ENCODE measurements at regions not wholly inside any gene's neighbourhood (a gene's known extent, or its start where the extent isn't known, plus 50 kb on each side); places are given as distances from the start of the nearest gene placed in this dataset.

- TF ChIP-seq, protein P1, sequence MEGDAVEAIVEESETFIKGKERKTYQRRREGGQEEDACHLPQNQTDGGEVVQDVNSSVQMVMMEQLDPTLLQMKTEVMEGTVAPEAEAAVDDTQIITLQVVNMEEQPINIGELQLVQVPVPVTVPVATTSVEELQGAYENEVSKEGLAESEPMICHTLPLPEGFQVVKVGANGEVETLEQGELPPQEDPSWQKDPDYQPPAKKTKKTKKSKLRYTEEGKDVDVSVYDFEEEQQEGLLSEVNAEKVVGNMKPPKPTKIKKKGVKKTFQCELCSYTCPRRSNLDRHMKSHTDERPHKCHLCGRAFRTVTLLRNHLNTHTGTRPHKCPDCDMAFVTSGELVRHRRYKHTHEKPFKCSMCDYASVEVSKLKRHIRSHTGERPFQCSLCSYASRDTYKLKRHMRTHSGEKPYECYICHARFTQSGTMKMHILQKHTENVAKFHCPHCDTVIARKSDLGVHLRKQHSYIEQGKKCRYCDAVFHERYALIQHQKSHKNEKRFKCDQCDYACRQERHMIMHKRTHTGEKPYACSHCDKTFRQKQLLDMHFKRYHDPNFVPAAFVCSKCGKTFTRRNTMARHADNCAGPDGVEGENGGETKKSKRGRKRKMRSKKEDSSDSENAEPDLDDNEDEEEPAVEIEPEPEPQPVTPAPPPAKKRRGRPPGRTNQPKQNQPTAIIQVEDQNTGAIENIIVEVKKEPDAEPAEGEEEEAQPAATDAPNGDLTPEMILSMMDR (IDR thresholded peaks at IDR 0.05): no peak
- Histone ChIP-seq H3K4me3 (no peak overlapping the region), H3K4me1 (ENCODE audit: control insufficient read depth in 1 of 2, low read depth in 2 of 2) (no peaks in the 10 kb centered on the region), H3K27me3 (replicated peaks; ENCODE audit: insufficient read depth) (no peaks in the 10 kb centered on the region), H3K27ac (no peak overlapping the region), H3K36me3 (no peaks in the 10 kb centered on the region), H3K9me3 (no peaks in the 10 kb centered on the region)
- ATAC-seq (ENCODE audit: insufficient number of reproducible peaks, low FRiP score, low read depth) (no peak), DNase-seq (ENCODE audit: low spot score) (no peak)
These were observed 666.7 kb downstream of the BCL11A start for GRCh38 chr2:59886759-59887158.

GRCh38 chr2:59885541-59885940 lies 667.9 kb downstream of the BCL11A start:
- Histone ChIP-seq H3K27me3 (replicated peaks; ENCODE audit: insufficient read depth) (no peaks in the 10 kb centered on the region), H3K36me3 (no peaks in the 10 kb centered on the region), H3K4me3 (no peak overlapping the region), H3K9me3 (no peaks in the 10 kb centered on the region), H3K4me1 (ENCODE audit: control insufficient read depth in 1 of 2, low read depth in 2 of 2) (no peaks in the 10 kb centered on the region), H3K27ac (no peak overlapping the region)
- TF ChIP-seq, protein P1 (IDR thresholded peaks at IDR 0.05): no peak
- DNase-seq (ENCODE audit: low spot score): no peak
- no peak for ATAC-seq (ENCODE audit: insufficient number of reproducible peaks, low FRiP score, low read depth)

DNA sequence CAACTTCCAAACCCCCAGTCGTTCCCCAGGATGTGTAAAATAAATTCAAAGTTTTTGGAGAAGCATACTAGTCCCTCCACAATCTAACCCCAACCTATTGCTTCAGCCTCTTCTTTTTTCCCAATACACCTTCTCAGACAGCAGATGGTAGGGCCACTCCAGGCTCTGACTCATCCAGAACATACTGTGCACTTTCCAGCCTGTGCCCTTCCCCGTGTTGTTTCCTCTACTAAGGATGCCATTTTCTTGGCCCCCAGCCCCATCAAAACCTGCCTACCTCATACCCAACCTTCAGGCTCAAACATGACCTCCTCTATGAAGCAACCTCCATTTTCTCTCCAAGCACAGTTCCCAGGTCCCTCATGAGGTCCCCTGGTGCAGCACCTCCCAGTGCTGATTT lies 669.3 kb downstream of the BCL11A start:
- TF ChIP-seq, protein P1 (IDR thresholded peaks at IDR 0.05): no peak
- H3K4me1 ChIP-seq (ENCODE audit: control insufficient read depth in 1 of 2, low read depth in 2 of 2): no peaks in the 10 kb centered on the region
- H3K27ac ChIP-seq: no peak overlapping the region
- no peaks in the 10 kb centered on the region for H3K9me3 ChIP-seq
- DNase-seq (ENCODE audit: low spot score) (no peak), ATAC-seq (ENCODE audit: insufficient number of reproducible peaks, low FRiP score, low read depth) (no peak)
- no peaks in the 10 kb centered on the region for H3K36me3 ChIP-seq
- no peaks in the 10 kb centered on the region for H3K27me3 ChIP-seq (replicated peaks; ENCODE audit: insufficient read depth)
- no peak overlapping the region for H3K4me3 ChIP-seq

- no peaks in the 10 kb centered on the region for H3K4me1 ChIP-seq (ENCODE audit: control insufficient read depth in 1 of 2, low read depth in 2 of 2)
- H3K27me3 ChIP-seq (replicated peaks; ENCODE audit: insufficient read depth): no peaks in the 10 kb centered on the region
- ATAC-seq (ENCODE audit: insufficient number of reproducible peaks, low FRiP score, low read depth): no peak
- no peaks in the 10 kb centered on the region for H3K9me3 ChIP-seq
- DNase-seq (ENCODE audit: low spot score): no peak
- no peaks in the 10 kb centered on the region for H3K36me3 ChIP-seq
- H3K27ac ChIP-seq: no peak overlapping the region
- TF ChIP-seq, protein P1 (IDR thresholded peaks at IDR 0.05): no peak
- H3K4me3 ChIP-seq: no peak overlapping the region
These were observed 670.6 kb downstream of the BCL11A start for GRCh38 chr2:59882822-59883221.

DNA sequence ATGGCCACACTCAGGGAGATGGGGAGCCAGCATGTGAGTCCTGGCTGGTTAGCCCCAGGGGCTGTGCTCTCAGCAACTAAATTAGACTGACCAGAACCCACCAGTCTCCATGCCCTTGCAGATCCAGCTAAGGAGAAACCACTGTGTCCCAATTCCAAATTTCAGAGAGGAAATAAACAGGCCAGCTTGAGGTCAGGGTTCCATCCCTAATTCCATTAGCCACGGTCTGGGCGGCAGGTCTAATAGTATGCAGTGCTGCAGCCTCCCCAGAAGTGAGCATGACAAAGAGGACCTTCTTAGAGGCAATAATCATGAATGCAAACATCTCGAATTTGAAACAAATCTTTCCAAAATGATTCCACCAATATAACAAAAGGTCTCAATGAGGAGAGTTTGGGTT lies 671.2 kb downstream of the BCL11A start:
- TF ChIP-seq, protein P1 (IDR thresholded peaks at IDR 0.05): no peak
- DNase-seq (ENCODE audit: low spot score): no peak
- ATAC-seq (ENCODE audit: insufficient number of reproducible peaks, low FRiP score, low read depth): no peak
- H3K4me1 ChIP-seq (ENCODE audit: control insufficient read depth in 1 of 2, low read depth in 2 of 2): no peaks in the 10 kb centered on the region
- no peaks in the 10 kb centered on the region for H3K9me3 ChIP-seq
- no peak overlapping the region for H3K27ac ChIP-seq
- H3K4me3 ChIP-seq: no peak overlapping the region
- H3K27me3 ChIP-seq (replicated peaks; ENCODE audit: insufficient read depth): no peaks in the 10 kb centered on the region
- H3K36me3 ChIP-seq: no peaks in the 10 kb centered on the region
